HG02938 (cell line): ENCODE measurements at regions not wholly inside any gene's neighbourhood (a gene's known extent, or its start where the extent isn't known, plus 50 kb on each side); places are given as distances from the start of the nearest gene placed in this dataset.
A peak's percentile ranks its signal among the peaks of the same experiment; 100 is the strongest.

Experiments
- ATAC-seq: cut with Tn5 transposase; IDR thresholded peaks from one replicate; pipeline ENCODE4 v1.9.1; 2021; ENCODE audit warnings: mild to moderate bottlenecking, moderate library complexity; ENCODE audit not compliant: unreplicated experiment

GRCh38 chr11:32262367-32262766 lies 171.5 kb downstream of the RCN1 start:
- ATAC-seq = no peak

- ATAC-seq = no peak
These were observed 169.4 kb downstream of the WT1 start for GRCh38 chr11:32265911-32266310.

GRCh38 chr11:32266601-32267000 lies 168.7 kb downstream of the WT1 start:
- no peak for ATAC-seq

DNA sequence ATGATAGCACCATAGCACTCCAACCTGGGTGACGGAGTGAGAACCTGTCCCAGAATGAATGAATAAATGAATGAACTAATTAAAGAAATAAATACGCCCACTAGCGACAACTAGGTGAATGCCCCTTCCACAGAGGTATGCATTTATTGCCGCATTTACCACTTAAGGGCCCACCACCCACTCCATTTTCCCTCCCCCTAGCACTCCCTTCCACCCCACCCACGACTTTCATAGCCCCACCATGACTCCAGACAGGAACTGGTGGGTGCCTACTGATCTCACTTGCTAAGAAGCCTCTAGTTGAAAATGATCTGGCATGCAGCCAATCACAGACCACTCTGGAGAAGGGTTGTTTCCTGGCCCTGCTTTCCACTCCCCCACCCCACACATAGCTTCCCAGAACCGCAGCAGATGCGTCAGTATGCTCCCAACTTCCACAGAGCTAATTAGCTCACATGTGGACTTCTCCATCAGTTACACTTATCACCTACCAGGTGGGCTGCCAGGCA lies 167.6 kb downstream of the WT1 start:
- ATAC-seq = no peak

GRCh38 chr11:32273931-32274330 lies 161.4 kb downstream of the WT1 start:
- ATAC-seq = no peak

DNA sequence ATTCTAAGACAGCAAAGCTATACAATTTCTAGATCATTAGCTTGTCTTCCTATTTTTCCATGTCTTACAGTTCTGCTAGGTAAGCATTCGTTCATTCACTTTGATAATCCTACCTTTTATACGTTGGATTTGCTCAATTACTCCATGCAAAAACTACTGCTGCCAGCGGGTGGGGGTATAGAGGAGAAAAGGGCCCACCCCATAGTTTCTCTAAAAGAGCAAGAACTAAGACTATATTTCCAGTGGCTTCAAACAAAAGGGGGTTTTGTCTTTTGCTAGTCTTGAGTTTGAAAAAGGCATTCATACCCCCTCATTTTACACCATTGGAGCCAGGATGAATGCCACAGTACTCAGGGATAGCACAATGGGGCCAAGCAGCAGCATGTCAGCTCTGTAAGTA lies 155.7 kb downstream of the WT1 start:
- no peak for ATAC-seq

DNA sequence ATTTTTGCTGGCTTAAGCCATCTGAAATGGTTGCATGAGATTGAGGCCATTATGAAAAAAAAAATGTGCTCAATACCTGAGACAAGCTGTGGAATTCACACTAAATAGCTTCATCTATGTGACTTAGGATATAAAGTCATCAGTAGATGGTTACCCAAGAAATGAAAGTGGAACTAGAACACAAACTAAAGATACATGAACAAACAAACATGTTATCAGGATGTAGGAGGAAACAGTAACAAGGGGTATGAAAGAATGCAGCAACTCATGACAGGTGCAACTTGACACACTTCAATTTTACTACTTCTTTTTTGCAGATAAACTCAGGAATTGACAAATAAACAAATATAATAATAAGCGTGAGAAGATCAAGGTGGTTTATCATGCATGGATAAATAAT lies 155.0 kb downstream of the WT1 start:
- no peak for ATAC-seq

DNA sequence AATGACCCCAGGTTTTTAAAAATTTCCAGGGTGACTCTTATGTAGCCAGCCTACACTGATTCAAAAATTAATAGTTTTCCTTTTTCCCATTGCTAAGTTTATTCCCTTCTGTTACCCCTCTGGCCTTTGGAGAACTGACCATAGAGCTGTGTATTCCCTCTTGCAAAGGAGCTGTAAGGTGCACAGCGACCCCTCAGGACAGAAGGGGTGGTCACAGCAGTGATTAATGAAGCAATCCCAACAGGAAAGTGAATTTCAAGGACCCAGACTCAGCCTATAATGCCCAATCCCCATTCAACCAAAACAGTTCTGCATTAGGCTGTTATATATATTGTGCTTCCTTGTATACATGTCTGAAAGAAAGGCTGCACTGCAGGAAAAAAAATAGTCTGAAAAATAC lies 147.1 kb downstream of the WT1 start:
- no peak for ATAC-seq

DNA sequence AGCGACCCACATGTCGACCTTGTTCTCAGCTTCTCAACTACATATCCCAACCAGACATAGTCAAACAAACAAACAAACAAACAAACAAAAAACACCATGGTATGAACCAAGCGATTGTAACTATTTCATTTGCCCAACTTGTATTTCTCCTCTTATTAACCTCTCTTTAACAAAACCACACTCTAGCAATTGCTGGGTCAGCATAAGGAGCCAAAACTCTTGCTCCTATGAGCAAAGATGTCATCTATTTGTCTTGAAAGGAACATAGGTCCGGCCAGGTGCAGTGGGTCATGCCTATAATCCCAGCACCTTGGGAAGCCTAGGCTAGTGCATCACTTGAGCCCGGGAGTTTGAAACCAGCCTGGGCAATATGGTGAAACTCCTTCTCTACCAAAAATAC lies 145.6 kb downstream of the WT1 start:
- no peak for ATAC-seq

- ATAC-seq = no peak
These were observed 144.6 kb downstream of the WT1 start for GRCh38 chr11:32290783-32291182.

DNA sequence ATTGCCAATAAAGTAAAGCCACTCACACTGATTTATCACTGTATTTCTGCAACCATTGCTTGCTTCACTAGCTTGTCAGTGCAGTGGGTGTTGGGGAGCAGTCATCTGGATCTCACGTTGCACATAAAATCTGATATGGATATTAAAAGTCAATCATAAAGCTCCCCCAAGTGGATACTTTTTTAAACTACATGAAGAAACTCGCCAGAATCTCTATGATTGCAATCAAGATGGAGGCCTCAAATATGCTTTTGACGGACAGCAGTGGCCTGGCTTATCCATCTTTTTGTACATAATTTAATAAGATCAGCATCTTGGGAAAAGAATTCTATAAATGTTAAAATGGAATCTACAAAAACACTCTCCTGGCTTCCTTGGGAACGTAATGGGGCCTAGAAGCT lies 137.7 kb downstream of the WT1 start:
- no peak for ATAC-seq

GRCh38 chr11:32302826-32303225 lies 132.5 kb downstream of the WT1 start:
- no peak for ATAC-seq

- no peak for ATAC-seq
These were observed 130.8 kb downstream of the WT1 start for GRCh38 chr11:32304521-32304920.

GRCh38 chr11:32305460-32305859 lies 129.9 kb downstream of the WT1 start:
- ATAC-seq = no peak

DNA sequence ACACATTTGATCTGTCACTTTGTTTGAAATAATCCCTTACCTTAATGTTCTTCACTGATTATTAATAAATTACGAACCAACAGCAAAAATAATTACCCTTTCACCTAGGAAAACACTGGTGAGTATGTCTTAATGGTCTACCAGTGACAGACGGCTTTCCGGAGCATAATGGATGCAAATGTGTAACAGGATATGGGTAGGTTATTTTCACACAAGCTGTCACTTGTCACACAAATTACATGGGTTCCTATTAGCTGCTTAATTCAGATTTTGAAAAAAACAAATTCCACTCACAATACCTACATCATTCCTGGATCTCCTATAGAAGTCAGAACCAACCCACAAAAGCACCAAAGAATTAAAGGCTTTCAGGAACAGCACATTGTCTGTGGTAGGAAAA lies 127.9 kb downstream of the WT1 start:
- ATAC-seq = no peak

- no peak for ATAC-seq
These were observed 127.4 kb downstream of the WT1 start for GRCh38 chr11:32307913-32308312.

GRCh38 chr11:32309530-32310213 lies 125.7 kb downstream of the WT1 start:
- ATAC-seq = no peak

- no peak for ATAC-seq
These were observed 125.1 kb downstream of the WT1 start for GRCh38 chr11:32310214-32310601.

DNA sequence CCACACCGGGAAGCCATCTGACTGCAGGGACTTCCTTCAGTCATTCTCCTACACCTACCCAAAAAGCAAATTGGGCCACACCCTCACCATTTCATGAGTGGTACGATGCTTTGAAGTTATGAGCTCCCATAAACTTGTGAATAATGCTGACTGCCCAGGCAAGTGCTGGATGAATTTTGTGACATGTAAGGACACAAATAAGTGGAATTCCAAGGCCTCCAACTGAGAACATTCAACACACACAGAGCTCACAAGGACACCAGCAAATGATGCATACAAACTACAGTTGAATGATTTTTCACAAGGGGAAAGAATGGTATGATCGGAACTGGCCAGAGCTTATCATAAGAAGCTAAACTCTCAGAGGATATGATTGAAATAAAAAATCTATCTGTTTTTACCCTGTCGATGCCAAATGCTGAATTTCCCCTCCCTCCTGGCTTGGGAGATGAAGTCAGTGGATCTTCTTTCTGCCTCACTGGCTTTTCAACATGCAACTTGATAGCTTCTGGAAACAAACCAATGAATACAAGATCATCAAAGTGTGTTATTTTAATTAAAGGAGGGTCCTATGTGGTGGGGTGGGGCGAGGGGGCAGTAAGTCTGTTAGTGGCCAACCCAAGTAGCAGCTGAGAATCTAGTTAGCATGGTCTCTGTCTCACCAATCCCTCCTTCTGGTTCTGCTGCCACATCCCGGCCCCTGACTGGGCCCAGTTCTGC lies 123.8 kb downstream of the WT1 start:
- ATAC-seq = no peak

DNA sequence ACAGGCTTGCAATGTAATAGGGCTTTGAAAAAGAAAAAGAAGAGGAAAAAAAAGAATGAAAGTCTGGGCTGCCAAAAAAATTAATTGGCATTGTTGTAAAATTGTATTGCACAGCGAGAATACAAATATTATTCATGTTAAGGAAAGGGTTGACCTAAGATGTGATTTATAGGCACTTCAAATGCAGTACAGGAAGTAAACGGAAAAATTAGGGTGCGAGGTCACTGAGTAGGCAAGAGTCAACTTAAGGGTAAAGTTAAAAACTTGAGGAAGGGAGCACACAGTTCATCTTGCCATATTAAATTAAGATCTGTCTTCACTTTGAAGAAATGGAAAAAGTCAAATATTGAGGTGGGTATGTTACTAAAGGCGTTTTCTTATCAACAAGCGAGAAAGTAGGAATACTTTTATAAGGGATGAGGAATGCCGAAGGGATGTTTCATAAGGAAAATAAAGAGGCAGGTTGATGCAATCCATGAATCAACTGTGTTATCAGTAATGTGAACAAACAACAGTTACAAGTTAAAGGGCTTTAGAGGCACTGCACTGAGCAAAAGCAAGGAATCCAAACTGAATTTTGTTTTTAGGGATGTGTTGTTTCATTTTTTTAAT lies 123.0 kb downstream of the WT1 start:
- no peak for ATAC-seq

DNA sequence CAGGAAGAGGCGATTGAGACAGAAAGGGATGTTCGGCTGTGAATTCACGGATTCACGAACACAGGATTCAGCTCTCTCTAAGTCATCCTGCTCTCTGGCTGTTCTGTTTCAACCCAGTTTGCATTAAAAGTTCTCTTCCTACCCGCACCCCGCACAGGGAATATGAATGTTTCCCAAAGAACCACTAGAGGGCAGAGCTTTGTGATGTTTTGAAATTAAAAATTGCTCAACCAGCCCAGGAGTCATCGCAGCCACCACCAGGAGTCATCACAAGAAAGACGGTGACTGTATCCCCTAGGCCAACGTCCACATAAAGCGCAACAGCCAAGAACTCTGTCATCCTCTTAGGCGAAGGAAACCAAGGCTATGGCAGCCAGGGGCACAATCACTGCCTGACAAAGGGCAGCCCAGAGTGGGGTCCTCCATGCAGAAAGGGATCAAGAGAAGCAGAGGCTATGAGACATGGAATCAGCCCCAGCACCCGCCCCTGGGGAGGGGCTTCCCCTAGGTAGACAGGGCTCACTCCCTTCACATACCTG lies 122.4 kb downstream of the WT1 start:
- ATAC-seq = peak; percentile 46

- no peak for ATAC-seq
These were observed 121.9 kb downstream of the WT1 start for GRCh38 chr11:32313477-32313876.
